ENCODE measurements at regions not wholly inside any gene's neighbourhood (a gene's known extent, or its start where the extent isn't known, plus 50 kb on each side); places are given as distances from the start of the nearest gene placed in this dataset.

DNA sequence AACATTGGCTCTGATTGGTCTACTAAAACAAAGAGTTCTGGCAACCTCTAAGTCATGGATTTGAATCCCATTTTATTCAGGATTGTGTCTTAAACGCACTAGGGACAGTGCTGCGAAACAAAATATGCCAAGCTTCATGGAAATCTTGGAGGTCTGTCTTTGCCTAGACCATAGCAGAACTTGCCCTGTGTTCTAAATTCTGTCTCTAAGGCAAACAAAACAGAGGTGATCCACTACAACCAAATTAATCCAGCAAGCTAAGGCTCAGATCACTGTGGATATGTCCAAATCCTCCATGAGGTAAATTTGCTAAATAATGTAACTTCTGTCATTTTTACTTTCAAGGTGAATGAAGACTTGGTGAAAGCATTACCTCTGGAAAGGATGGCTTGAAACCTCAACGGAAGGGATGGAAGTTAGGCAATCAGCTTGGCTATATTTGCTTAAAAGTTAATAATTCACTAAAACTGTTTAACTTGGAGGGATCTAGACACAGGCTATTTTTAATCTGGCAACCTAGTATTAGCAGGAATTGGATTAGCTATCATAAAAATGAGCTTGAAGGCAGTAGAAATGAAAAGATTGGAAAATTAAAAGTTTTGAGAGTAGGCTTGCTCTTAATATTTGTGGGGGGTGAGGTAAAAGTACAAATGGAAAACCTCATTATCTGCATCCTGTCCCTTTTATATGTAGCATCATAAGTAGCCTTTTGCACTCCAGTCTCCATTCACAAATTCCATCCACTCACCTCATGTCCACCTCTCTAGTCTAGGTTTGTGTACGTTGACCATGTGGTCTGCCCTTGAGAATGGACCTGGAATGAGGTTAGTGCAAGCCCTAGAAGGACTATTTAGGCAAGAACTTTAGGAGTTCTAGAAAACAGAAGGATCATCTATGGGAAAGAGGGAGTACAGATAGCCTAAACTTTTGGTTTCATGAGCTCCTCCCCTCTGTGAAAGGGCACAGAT is 176.2 kb downstream of the SMC2 start:
- TF ChIP-seq, protein P1, sequence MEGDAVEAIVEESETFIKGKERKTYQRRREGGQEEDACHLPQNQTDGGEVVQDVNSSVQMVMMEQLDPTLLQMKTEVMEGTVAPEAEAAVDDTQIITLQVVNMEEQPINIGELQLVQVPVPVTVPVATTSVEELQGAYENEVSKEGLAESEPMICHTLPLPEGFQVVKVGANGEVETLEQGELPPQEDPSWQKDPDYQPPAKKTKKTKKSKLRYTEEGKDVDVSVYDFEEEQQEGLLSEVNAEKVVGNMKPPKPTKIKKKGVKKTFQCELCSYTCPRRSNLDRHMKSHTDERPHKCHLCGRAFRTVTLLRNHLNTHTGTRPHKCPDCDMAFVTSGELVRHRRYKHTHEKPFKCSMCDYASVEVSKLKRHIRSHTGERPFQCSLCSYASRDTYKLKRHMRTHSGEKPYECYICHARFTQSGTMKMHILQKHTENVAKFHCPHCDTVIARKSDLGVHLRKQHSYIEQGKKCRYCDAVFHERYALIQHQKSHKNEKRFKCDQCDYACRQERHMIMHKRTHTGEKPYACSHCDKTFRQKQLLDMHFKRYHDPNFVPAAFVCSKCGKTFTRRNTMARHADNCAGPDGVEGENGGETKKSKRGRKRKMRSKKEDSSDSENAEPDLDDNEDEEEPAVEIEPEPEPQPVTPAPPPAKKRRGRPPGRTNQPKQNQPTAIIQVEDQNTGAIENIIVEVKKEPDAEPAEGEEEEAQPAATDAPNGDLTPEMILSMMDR (IDR thresholded peaks at IDR 0.05; ENCODE audit: low read depth, low read length, missing input control), result no peak
- no peak for TF ChIP-seq JUND (IDR thresholded peaks at IDR 0.05)
- TF ChIP-seq, protein P2, sequence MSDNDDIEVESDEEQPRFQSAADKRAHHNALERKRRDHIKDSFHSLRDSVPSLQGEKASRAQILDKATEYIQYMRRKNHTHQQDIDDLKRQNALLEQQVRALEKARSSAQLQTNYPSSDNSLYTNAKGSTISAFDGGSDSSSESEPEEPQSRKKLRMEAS (IDR thresholded peaks at IDR 0.05), result no peak

Data from liver (tissue), 3 donors.